ENCODE measurements at regions not wholly inside any gene's neighbourhood (a gene's known extent, or its start where the extent isn't known, plus 50 kb on each side); places are given as distances from the start of the nearest gene placed in this dataset.
A peak's percentile ranks its signal among the peaks of the same experiment; 100 is the strongest.

DNA sequence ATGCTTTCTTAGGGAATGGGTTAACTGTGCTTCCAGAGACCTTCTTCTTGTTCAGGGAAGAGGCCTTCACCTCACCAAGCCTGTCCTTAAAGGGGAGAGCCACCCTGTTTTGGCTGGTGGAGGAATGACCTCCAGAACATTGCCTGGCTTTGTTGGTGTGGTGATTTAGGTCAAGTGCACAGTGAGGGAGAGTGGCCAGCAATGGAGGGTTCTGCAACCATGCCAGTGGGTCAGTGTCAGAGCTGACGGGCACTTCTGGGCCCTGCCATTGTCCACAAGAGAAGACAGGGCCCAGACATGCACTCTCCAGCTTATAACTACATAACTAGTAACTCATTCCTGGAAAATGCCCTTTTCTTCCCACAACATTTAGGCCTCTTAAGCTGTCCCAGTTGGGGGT is 238.5 kb upstream of the AKR1E2 start:
- no peak for DNase-seq

DNA sequence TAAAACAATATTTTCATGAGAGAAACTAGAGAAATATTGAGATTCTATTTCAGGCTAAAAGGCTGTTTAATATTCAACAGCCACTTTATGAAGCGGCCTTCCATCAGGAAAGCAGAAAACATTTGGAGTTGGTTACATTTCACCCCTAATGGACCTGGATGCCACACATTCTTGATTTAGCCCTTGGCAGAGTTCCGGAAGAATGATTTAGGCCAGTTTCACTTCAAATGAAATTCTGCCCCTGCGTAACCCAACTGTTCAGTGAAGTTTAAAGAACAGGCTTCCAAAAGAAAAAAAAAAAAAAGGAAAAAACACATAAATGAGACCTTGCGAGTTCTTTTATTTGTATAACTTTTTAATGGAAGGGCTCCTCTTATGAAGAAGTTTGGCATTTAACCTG is 239.2 kb upstream of the AKR1E2 start:
- DNase-seq = peak; percentile 7 to 20 (median 14)

DNA sequence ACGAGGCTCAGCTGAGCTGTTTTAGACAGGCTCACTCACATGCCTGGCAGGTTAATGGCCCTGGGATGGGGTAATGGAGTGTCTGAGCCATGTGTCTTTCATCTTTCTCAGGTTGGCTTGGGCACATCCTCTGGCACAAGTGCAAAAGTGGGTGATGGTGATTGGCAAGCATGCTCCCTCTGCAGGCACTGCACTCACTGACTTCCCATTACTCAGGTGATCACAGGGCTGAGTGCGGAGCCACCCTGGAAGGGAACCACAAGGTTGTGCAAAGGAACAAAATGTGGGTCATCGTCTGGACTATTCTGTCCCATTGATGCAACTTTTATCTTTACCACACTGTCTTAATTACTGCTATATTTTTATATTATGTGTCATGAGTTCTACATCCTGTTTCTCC is 244.1 kb upstream of the AKR1E2 start:
- DNase-seq = no peak

DNA sequence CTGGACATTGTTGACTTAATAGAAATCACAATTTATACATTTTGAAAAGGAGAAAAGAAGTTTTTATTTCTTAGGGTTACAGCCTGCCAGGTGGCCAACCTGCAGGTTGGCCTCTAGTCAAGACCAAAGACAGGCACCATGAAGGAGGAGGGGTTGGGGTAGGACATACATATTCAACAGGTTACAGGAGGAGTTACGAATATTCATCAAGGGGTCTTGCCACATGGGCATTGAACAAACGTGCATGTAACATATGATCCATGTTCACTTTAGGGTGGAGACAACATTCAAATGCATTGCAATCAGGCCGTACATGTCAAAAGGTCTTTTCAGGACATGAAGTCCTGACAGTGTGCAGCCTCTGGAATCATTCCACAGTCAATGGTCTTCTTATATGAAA is 246.2 kb upstream of the AKR1E2 start:
- no peak for DNase-seq

DNA sequence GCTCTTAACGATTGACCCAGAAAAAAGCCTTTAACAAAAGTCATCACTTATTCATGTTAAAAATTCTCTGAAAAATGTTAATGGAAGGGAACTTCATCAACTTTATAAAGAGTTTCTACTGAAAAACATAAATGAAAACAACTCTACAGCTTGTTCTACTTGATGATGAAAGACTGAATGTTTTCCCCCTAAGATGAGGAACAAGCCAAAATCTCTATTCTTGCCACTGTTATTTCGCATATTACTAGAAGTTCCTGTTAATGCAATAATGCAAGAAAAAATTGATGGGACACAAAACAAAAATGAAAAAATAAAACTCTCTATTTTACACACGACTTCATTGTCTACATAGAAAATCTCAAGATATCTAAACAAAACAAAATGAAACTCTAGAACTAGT is 249.8 kb upstream of the AKR1E2 start:
- no peak for DNase-seq

DNA sequence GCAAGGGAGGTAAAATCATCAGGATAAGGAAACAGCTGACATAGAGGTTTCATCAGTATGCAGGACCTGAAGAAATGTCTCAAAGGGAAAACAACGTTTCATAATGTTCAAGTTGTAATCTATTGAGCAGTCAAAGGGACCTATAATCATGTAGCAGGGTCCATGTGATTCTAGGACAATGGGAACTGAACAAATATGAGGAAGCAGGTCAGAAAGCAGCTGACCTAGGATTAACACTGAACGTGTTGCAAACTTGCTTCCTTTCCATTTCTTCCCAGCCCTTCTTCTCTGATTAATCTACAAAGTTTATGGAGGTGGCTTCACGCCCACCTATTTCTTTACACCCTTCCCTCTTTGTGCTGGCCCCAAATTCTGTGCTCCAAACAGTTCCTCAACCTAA is 256.9 kb upstream of the AKR1E2 start:
- DNase-seq = no peak

- DNase-seq = no peak
Observed at GRCh38 chr10:4568731-4569130, 257.3 kb upstream of the AKR1E2 start.

DNA sequence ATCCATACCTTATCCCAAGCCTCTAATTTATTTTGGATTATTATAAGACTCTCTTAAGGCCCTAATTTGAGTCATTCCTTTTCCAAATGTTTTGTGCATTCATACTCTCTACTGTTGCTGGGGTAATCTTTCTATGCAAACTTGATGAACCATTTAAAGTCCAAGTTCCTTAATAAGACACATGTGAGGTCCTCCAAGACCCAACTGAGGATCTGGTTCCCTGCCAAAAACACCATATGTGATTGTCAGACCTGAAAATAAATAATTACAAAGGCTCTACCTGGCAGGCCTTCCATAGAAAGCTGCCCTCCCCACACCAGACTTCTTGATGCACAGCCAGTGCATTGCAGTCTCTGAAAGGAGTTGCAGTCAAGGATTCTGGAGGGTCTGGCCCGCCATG is 257.9 kb upstream of the AKR1E2 start:
- DNase-seq = no peak

- no peak for DNase-seq
Observed at GRCh38 chr10:4567637-4568036, 258.4 kb upstream of the AKR1E2 start.

DNA sequence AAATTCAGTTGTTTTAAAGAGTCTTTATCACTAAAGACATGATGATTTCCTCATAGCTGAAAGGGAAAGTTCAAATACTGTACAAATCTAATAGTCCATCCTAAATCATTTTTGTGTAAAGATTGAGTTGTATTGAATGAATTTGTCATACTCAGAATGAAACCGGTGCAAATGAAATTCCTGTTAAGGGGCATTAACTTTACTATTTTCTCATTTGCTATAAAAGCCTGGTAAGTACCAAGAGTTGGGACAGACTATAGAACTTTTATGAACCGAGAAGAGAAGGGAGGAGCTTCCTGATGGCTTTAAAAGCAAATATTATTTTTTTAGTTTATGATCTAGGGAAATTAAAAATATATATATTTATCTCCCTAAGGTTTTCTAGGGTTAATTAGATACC is 260.0 kb upstream of the AKR1E2 start:
- DNase-seq = no peak

GRCh38 chr10:4561296-4561695 is 264.7 kb upstream of the AKR1E2 start:
- peak in 2 of 3 donors; percentile 22 to 35 for DNase-seq

GRCh38 chr10:4557469-4557868 is 268.5 kb upstream of the AKR1E2 start:
- DNase-seq = no peak

DNA sequence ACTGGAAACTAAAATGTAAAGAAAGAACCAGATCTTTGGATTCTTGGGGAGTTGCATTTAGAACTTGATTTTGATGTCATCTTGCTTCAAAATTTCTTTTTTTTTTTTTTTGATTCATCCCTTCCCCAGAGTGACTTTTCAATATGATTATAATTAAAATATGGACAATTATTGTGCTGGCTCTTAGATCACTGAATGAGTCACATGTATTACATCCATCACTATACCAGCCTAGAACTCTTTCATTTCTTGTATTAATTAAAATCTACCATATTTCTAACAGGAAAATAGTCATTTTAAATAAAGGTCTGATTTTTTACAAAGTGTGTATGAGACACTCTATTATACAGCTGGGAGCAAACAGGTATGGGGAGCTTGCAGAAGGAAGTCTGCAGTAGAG is 269.5 kb upstream of the AKR1E2 start:
- no peak for DNase-seq

DNA sequence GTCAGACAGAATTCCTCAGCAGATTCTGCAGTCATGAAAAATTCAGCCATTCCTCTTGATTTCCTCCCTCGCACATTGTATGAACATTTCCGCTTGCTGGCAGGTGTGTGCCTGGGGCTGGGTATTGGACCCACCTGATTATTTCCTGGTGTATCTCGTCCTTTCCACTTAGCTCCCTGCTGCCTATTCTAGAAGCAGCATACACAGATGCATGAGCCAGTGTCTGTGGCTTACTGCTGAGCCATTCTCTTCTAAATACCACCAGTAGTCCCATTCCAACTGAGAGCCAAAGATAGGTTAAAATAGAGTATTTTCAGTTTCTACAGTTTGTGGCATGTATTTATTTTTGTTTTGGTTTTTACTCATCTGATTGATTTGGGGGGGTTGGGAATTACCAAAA is 270.1 kb upstream of the AKR1E2 start:
- no peak for DNase-seq

GRCh38 chr10:4549139-4549653 is 276.8 kb upstream of the AKR1E2 start:
- DNase-seq = no peak

- DNase-seq = no peak
Observed at GRCh38 chr10:4546931-4547330, 279.1 kb upstream of the AKR1E2 start.

- peak in 1 of 3 donors; percentile 38 for DNase-seq
Observed at GRCh38 chr10:4546500-4546899, 279.5 kb upstream of the AKR1E2 start.

DNA sequence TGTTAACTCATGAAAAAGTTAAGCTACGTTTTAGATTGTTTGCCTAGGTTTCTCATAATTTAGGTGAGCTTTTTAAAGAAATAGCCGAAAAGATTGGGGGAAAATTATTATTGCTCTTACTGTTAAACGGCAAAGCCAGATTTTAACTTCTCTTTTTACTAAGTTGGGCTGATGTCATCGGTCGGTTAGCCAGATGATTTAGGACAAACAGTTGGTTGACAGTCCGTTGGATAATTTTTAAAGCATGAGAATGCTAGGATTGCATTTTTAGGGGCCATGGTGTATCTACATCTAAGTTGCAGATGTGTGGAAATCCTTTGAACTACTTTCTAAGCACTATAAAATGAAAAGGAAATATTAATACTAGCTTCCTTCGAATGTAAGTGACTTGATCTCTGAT is 280.9 kb upstream of the AKR1E2 start:
- peak in 2 of 3 donors; percentile 52 to 58 for DNase-seq

DNA sequence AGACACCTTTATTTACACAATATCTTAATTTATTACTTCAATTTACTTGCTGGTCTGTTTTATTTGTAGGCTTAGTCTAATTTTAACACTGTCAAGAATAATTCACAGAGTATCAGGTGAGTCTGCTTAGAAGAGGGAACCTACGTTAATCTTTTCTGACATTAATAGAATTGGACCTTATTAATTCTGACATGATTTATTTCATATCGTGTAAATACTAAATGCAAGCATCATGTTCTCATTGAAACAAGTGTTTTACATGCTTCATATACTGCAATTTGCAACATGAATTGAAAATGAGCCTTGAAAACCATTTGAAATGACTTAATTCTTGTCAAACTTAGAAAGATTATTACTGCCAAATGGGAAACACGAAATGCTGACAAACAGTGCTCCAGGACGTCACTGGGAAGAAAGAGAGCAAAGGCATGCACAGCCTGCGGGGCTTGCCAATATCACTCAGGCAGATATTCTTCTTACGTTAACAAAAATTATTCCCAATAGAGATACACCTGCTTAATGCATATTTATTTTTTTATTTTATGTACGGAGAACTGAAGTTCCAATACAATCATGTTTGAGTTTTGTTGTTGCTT is 282.0 kb upstream of the AKR1E2 start:
- DNase-seq = peak in 1 of 3 donors; percentile 45

GRCh38 chr10:4541292-4541691 is 284.7 kb upstream of the AKR1E2 start:
- peak in 1 of 3 donors; percentile 84 for DNase-seq

GRCh38 chr10:4538016-4538415 is 288.0 kb upstream of the AKR1E2 start:
- DNase-seq = no peak

- DNase-seq = no peak
Observed at GRCh38 chr10:4535521-4535920, 290.5 kb upstream of the AKR1E2 start.

DNA sequence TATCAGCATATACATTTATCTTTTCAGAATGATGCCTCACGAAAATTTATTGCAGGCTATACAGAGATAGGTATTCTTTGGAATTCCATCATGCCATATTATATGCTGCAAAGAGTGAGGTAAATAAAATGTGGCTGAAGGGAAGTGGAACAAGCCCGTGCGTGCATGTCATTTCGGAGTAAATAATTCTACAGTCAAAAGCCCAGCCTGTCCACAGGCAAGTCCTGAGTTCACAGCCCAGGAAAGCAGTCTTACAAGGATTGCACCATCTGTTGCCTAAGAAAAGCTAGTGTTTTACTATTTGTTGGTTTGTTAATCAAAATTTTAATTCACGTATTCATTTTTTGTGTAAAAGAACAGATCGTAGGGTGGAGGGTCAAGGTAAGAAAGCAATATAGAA is 292.4 kb upstream of the AKR1E2 start:
- no peak for DNase-seq

- DNase-seq = no peak
Observed at GRCh38 chr10:4532976-4533375, 293.0 kb upstream of the AKR1E2 start.

Measured in muscle of back (tissue), 3 donors.